ENCODE measurements at regions not wholly inside any gene's neighbourhood (a gene's known extent, or its start where the extent isn't known, plus 50 kb on each side); places are given as distances from the start of the nearest gene placed in this dataset.

DNA sequence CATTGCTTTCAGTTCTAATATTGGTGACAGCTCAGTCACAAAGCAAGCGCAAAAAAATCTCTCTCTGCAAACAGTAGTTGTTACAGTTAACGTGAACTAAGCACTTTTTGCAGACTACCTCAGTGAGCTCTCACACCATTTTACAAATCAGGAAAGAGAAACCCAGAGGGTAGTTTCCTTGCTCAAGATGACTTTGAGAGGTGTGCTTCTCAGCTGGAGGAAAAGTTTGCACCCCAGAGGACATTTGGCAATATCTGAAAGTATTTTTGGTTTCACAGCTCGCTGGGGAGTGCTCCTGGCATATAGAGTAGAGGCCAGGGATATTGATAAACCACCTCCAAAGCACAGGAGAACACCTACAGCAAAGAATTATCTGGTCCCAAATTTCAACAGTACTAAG is 741.1 kb upstream of the EEF2KMT start:
- TF ChIP-seq, protein P1, sequence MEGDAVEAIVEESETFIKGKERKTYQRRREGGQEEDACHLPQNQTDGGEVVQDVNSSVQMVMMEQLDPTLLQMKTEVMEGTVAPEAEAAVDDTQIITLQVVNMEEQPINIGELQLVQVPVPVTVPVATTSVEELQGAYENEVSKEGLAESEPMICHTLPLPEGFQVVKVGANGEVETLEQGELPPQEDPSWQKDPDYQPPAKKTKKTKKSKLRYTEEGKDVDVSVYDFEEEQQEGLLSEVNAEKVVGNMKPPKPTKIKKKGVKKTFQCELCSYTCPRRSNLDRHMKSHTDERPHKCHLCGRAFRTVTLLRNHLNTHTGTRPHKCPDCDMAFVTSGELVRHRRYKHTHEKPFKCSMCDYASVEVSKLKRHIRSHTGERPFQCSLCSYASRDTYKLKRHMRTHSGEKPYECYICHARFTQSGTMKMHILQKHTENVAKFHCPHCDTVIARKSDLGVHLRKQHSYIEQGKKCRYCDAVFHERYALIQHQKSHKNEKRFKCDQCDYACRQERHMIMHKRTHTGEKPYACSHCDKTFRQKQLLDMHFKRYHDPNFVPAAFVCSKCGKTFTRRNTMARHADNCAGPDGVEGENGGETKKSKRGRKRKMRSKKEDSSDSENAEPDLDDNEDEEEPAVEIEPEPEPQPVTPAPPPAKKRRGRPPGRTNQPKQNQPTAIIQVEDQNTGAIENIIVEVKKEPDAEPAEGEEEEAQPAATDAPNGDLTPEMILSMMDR (IDR thresholded peaks at IDR 0.05; ENCODE audit: low read depth, low read length), result no peak
- H3K4me3 ChIP-seq (ENCODE audit: low read depth, low read length), result no peak overlapping the region

DNA sequence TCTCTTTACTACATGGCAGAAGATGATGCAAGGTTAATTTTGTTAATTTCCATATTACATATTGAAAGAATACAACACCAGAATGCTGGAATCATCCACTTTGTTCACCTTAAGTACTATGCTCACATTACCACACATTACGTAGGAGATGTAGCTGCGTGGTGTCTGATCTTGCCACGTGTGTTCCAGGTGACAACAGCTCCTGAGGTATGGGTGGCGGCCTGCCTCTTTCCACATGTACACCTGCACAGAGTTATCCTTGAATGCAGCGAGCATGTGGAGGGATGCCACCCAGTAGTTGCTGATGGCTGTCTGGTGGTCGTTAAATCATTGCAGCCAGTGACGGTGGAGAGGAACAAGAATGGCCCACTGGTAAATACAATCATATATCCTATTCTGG is 740.5 kb upstream of the EEF2KMT start:
- H3K4me3 ChIP-seq (ENCODE audit: low read depth, low read length), result no peak overlapping the region
- TF ChIP-seq, protein P1 (IDR thresholded peaks at IDR 0.05; ENCODE audit: low read depth, low read length), result no peak

DNA sequence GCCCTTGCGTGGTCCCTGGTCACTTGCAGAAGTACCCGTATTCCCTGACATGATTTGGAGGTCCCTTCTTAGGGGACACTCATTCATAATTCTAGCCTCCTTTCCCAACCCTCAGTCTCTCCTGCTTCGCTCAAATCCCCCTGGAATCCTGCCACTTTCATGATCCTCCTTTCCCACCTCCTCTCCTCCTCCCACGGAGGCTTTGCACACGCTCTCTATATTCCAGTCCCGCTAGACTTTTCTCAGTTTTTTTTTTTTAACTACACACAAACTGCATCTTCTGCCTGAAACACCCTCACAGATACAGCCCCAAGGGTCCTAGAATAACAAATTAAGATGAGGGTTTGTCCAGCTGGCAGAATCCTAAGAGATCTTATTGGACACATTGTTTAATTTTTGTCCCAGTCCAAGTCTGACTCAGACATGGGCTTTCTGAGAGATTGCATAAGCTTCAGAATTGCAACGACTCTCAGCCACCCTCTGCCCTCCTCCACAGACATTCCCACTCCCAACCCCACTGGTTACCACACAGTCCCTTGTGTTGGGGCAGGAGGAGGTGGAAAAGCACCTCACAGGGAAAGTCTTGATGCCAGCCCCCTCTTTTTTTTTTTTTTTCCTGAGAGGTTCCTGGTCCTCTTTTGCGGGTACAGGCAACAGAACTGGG is 739.5 kb upstream of the EEF2KMT start:
- no peak overlapping the region for H3K4me3 ChIP-seq (ENCODE audit: low read depth, low read length)
- TF ChIP-seq, protein P1 (IDR thresholded peaks at IDR 0.05; ENCODE audit: low read depth, low read length), result no peak

DNA sequence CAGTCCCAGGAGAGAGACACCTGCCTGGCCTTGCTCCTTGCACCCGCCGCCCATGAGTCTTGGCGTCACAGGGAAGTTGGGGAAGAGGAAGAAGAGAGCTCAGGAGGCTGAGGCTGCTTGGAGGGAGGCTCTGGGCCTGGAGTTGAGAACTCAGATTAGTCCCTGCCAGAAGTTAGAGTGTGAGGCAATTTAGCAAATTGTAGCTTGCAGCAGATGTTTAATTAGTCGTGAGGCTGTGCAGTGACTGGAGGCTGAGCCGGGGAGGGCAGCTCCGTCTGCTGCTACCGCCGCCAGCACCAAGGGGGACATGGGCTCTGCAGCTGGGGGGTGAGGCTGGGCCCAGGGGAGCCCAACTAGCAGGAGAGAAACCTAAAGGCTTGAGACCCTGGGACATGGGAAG is 738.3 kb upstream of the EEF2KMT start:
- H3K4me3 ChIP-seq (ENCODE audit: low read depth, low read length), result no peak overlapping the region

DNA sequence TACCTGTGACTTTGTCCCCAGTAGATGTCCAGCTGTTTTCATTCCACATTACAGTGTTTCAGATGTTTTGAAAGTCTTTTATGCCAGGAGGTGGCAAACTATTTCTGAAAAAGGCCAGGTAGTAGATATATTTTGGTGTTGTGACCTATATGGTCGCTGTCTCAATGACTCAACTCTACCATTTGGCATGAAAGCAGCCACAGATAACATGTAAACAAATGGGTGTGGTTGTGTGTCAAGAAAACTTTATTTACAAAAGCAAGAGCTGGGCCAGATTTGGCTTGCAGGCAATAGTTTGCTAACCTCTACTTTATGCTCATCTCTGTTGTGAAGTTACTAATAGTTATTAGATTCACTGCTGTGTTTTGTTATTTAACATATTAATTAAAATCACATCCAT is 728.7 kb upstream of the EEF2KMT start:
- H3K4me3 ChIP-seq (ENCODE audit: low read depth, low read length), result no peak overlapping the region
- TF ChIP-seq, protein P1 (IDR thresholded peaks at IDR 0.05; ENCODE audit: low read depth, low read length), result no peak

More for the DNA sequence above, 738.3 kb upstream of the EEF2KMT start:
- TF ChIP-seq, protein P1 (IDR thresholded peaks at IDR 0.05; ENCODE audit: low read depth, low read length), result no peak

DNA sequence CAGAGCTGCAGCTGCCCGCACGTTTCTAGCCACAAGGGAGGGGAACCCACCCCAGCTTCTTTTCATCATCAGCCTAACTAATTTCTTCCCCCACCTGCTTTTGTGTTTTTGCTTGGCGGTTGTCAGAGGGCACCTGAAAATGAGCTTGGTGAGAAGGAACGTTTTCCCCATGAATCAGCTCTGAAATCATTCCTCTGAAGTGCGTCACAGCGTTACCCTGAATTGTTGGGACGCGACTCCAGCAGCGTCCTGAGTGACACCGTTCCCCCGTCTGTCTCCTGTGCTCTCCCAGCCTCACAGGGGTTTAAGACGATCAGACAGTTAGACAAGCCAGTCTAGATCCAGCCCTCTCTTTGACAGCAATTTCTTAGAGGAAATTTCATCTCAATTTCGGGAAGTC is 722.9 kb upstream of the EEF2KMT start:
- TF ChIP-seq, protein P1 (IDR thresholded peaks at IDR 0.05; ENCODE audit: low read depth, low read length), result no peak
- no peak overlapping the region for H3K4me3 ChIP-seq (ENCODE audit: low read depth, low read length)

DNA sequence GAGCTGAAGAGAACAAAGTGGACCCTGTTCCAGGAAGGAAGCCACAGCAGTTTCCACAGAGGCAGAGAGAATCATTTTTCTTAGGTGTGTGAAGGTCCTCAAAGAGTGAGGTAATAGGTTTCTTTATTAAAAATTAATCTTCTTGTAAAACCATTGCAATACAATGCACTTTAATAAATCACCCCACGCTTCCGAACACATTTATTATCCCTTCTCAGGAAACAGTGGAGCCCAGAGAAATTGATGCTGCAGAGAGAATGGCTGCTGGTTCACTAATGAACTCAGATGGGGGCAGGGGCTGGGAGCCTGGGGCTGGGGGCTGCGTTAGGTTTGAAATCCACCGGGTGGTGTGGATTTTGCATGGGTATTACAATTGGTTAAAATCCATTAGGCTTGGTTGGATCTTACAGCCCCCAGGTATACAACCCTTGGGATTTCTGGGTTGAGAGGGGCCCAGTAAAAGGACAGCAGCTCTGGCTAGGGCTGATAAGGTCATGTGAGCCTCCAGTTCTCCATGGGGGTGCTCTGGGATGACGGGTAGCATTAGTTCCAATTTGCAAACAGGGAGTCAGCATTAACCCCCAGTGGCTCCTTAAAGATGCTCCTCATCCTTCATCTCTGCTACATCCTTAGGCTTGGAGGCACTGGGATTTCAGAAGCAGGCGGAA is 718.1 kb upstream of the EEF2KMT start:
- H3K4me3 ChIP-seq (ENCODE audit: low read depth, low read length), result no peak overlapping the region
- TF ChIP-seq, protein P1 (IDR thresholded peaks at IDR 0.05; ENCODE audit: low read depth, low read length), result no peak

Measured in WI38 (cell line).